T-helper 2 cell treated with Interferon-gamma antibody and Interleukin-4, amounts not matched to agents 5 μg/mL and 100 μg/mL, for 36 hours (primary cell): ENCODE measurements at regions not wholly inside any gene's neighbourhood (a gene's known extent, or its start where the extent isn't known, plus 50 kb on each side); places are given as distances from the start of the nearest gene placed in this dataset.
A peak's percentile ranks its signal among the peaks of the same experiment; 100 is the strongest.

Experiments
- DNase-seq: peaks from one replicate; pipeline ENCODE4 v3.0.0; 2021; ENCODE audit warnings: low spot score
- H3K27ac Mint-ChIP-seq: one replicate; pipeline ENCODE4 v1.8.0; 2021; ENCODE audit warnings: mild to moderate bottlenecking, mixed read lengths
- H3K27me3 Mint-ChIP-seq: one replicate; pipeline ENCODE4 v1.8.0; 2021; ENCODE audit warnings: low read depth, mixed read lengths
- H3K36me3 Mint-ChIP-seq: one replicate; pipeline ENCODE4 v1.8.0; 2021; ENCODE audit warnings: low read depth, mixed read lengths
- H3K4me1 Mint-ChIP-seq: one replicate; pipeline ENCODE4 v1.8.0; 2021; ENCODE audit warnings: low read depth, mixed read lengths
- H3K4me3 Mint-ChIP-seq: one replicate; pipeline ENCODE4 v1.8.0; 2022; ENCODE audit warnings: mild to moderate bottlenecking, moderate library complexity, mixed read lengths
- H3K9me3 Mint-ChIP-seq: one replicate; pipeline ENCODE4 v1.8.0; 2021; ENCODE audit warnings: mixed read lengths

GRCh38 chr1:229951856-229952534 is 115.0 kb upstream of the GALNT2 start:
- DNase-seq = no peak
- Mint-ChIP-seq H3K4me3 (no peak overlapping the region), H3K36me3 (no peaks in the 10 kb centered on the region), H3K4me1 (peaks cover 12% of the 10 kb centered on the region), H3K9me3 (peaks cover 7% of the 10 kb centered on the region), H3K27me3 (peaks cover 16% of the 10 kb centered on the region), H3K27ac (no peak overlapping the region)

GRCh38 chr1:229952670-229953520 is 114.1 kb upstream of the GALNT2 start:
- H3K27me3 Mint-ChIP-seq = peaks cover 23% of the 10 kb centered on the region
- H3K9me3 Mint-ChIP-seq = peaks cover 12% of the 10 kb centered on the region
- peaks cover 12% of the 10 kb centered on the region for H3K4me1 Mint-ChIP-seq
- DNase-seq = no peak
- no peak overlapping the region for H3K27ac Mint-ChIP-seq
- H3K4me3 Mint-ChIP-seq = no peak overlapping the region
- no peaks in the 10 kb centered on the region for H3K36me3 Mint-ChIP-seq

GRCh38 chr1:229953736-229954326 is 113.2 kb upstream of the GALNT2 start:
- H3K27me3 Mint-ChIP-seq = peaks cover 24% of the 10 kb centered on the region
- no peak overlapping the region for H3K27ac Mint-ChIP-seq
- peak overlapping the region; percentile 42 for H3K4me3 Mint-ChIP-seq
- H3K9me3 Mint-ChIP-seq = peaks cover 12% of the 10 kb centered on the region
- H3K36me3 Mint-ChIP-seq = no peaks in the 10 kb centered on the region
- H3K4me1 Mint-ChIP-seq = peaks cover 12% of the 10 kb centered on the region
- DNase-seq = no peak

GRCh38 chr1:229964281-229964680 is 102.8 kb upstream of the GALNT2 start:
- no peak for DNase-seq
- H3K27ac Mint-ChIP-seq = no peak overlapping the region
- H3K4me3 Mint-ChIP-seq = no peak overlapping the region
- no peaks in the 10 kb centered on the region for H3K4me1 Mint-ChIP-seq
- no peaks in the 10 kb centered on the region for H3K9me3 Mint-ChIP-seq
- H3K36me3 Mint-ChIP-seq = no peaks in the 10 kb centered on the region
- H3K27me3 Mint-ChIP-seq = peaks cover 27% of the 10 kb centered on the region

GRCh38 chr1:229970714-229971113 is 96.3 kb upstream of the GALNT2 start:
- Mint-ChIP-seq H3K9me3 (peaks cover 8% of the 10 kb centered on the region), H3K27ac (no peak overlapping the region), H3K27me3 (peaks cover 18% of the 10 kb centered on the region), H3K36me3 (no peaks in the 10 kb centered on the region), H3K4me1 (peaks cover 4% of the 10 kb centered on the region), H3K4me3 (no peak overlapping the region)
- DNase-seq = no peak

GRCh38 chr1:229971141-229971540 is 95.9 kb upstream of the GALNT2 start:
- H3K36me3 Mint-ChIP-seq = no peaks in the 10 kb centered on the region
- H3K27me3 Mint-ChIP-seq = peaks cover 15% of the 10 kb centered on the region
- H3K27ac Mint-ChIP-seq = no peak overlapping the region
- H3K9me3 Mint-ChIP-seq = peaks cover 8% of the 10 kb centered on the region
- H3K4me1 Mint-ChIP-seq = peaks cover 4% of the 10 kb centered on the region
- H3K4me3 Mint-ChIP-seq = no peak overlapping the region
- DNase-seq = no peak

- peaks cover 4% of the 10 kb centered on the region for H3K4me1 Mint-ChIP-seq
- peaks cover 8% of the 10 kb centered on the region for H3K9me3 Mint-ChIP-seq
- H3K27ac Mint-ChIP-seq = no peak overlapping the region
- no peaks in the 10 kb centered on the region for H3K36me3 Mint-ChIP-seq
- peaks cover 8% of the 10 kb centered on the region for H3K27me3 Mint-ChIP-seq
- H3K4me3 Mint-ChIP-seq = no peak overlapping the region
- DNase-seq = no peak
Measured at GRCh38 chr1:229972600-229973296, 94.3 kb upstream of the GALNT2 start.

- Mint-ChIP-seq H3K27ac (no peak overlapping the region), H3K4me1 (peaks cover 4% of the 10 kb centered on the region), H3K27me3 (peaks cover 7% of the 10 kb centered on the region), H3K9me3 (peaks cover 8% of the 10 kb centered on the region), H3K36me3 (no peaks in the 10 kb centered on the region), H3K4me3 (no peak overlapping the region)
- DNase-seq = no peak
Measured at GRCh38 chr1:229973297-229973612, 93.8 kb upstream of the GALNT2 start.

GRCh38 chr1:229975047-229975446 is 92.0 kb upstream of the GALNT2 start:
- peaks cover 4% of the 10 kb centered on the region for H3K4me1 Mint-ChIP-seq
- H3K9me3 Mint-ChIP-seq = peaks cover 8% of the 10 kb centered on the region
- no peaks in the 10 kb centered on the region for H3K36me3 Mint-ChIP-seq
- DNase-seq = no peak
- no peak overlapping the region for H3K27ac Mint-ChIP-seq
- H3K4me3 Mint-ChIP-seq = no peak overlapping the region
- peaks cover 15% of the 10 kb centered on the region for H3K27me3 Mint-ChIP-seq

GRCh38 chr1:229980009-229980408 is 87.0 kb upstream of the GALNT2 start:
- no peak for DNase-seq
- Mint-ChIP-seq H3K27ac (no peak overlapping the region), H3K9me3 (peaks cover 7% of the 10 kb centered on the region)

GRCh38 chr1:229981736-229982135 is 85.3 kb upstream of the GALNT2 start:
- Mint-ChIP-seq H3K36me3 (no peaks in the 10 kb centered on the region), H3K27ac (no peak overlapping the region), H3K9me3 (no peaks in the 10 kb centered on the region), H3K27me3 (peaks cover 17% of the 10 kb centered on the region), H3K4me1 (no peaks in the 10 kb centered on the region), H3K4me3 (no peak overlapping the region)
- no peak for DNase-seq

More at GRCh38 chr1:229980009-229980408, 87.0 kb upstream of the GALNT2 start:
- Mint-ChIP-seq H3K4me1 (no peaks in the 10 kb centered on the region), H3K36me3 (no peaks in the 10 kb centered on the region), H3K27me3 (peaks cover 22% of the 10 kb centered on the region), H3K4me3 (no peak overlapping the region)

- no peaks in the 10 kb centered on the region for H3K9me3 Mint-ChIP-seq
- no peak overlapping the region for H3K27ac Mint-ChIP-seq
- no peaks in the 10 kb centered on the region for H3K4me1 Mint-ChIP-seq
- no peak overlapping the region for H3K4me3 Mint-ChIP-seq
- H3K36me3 Mint-ChIP-seq = no peaks in the 10 kb centered on the region
- DNase-seq = no peak
- peaks cover 13% of the 10 kb centered on the region for H3K27me3 Mint-ChIP-seq
Measured at GRCh38 chr1:229984310-229984991, 82.6 kb upstream of the GALNT2 start.

- H3K27ac Mint-ChIP-seq = no peak overlapping the region
- H3K36me3 Mint-ChIP-seq = no peaks in the 10 kb centered on the region
- DNase-seq = no peak
- no peak overlapping the region for H3K4me3 Mint-ChIP-seq
- no peaks in the 10 kb centered on the region for H3K9me3 Mint-ChIP-seq
- H3K27me3 Mint-ChIP-seq = peaks cover 9% of the 10 kb centered on the region
- no peaks in the 10 kb centered on the region for H3K4me1 Mint-ChIP-seq
Measured at GRCh38 chr1:229984992-229985612, 81.9 kb upstream of the GALNT2 start.
